GM19239 (cell line): ENCODE measurements at regions not wholly inside any gene's neighbourhood (a gene's known extent, or its start where the extent isn't known, plus 50 kb on each side); places are given as distances from the start of the nearest gene placed in this dataset.
"Not testable (repeated sequence)": the region's sequence is repeated elsewhere in the genome, so short reads cannot be mapped to it uniquely, and the experiment has no call there.

Experiments
- DNase-seq: peaks from one replicate; pipeline ENCODE4 v3.0.0; 2011; ENCODE audit warnings: low spot score; ENCODE audit not compliant: insufficient read length
- FAIRE-seq: peaks from 2 replicates; lab custom pipeline; 2011; peaks lifted over from hg19 to GRCh38; lab: Jason Lieb, UNC

- not testable (repeated sequence) for DNase-seq, FAIRE-seq
These were observed 195.0 kb upstream of the NBEA start for GRCh38 chr13:34747056-34747455.

GRCh38 chr13:34747507-34747906 is 194.6 kb upstream of the NBEA start:
- FAIRE-seq (no peak), DNase-seq (no peak)

- FAIRE-seq (no peak), DNase-seq (no peak)
These were observed 194.0 kb upstream of the NBEA start for GRCh38 chr13:34748073-34748472.

GRCh38 chr13:34748596-34748995 is 193.5 kb upstream of the NBEA start:
- DNase-seq (no peak), FAIRE-seq (no peak)

GRCh38 chr13:34749046-34749445 is 193.0 kb upstream of the NBEA start:
- DNase-seq (no peak), FAIRE-seq (no peak)

DNA sequence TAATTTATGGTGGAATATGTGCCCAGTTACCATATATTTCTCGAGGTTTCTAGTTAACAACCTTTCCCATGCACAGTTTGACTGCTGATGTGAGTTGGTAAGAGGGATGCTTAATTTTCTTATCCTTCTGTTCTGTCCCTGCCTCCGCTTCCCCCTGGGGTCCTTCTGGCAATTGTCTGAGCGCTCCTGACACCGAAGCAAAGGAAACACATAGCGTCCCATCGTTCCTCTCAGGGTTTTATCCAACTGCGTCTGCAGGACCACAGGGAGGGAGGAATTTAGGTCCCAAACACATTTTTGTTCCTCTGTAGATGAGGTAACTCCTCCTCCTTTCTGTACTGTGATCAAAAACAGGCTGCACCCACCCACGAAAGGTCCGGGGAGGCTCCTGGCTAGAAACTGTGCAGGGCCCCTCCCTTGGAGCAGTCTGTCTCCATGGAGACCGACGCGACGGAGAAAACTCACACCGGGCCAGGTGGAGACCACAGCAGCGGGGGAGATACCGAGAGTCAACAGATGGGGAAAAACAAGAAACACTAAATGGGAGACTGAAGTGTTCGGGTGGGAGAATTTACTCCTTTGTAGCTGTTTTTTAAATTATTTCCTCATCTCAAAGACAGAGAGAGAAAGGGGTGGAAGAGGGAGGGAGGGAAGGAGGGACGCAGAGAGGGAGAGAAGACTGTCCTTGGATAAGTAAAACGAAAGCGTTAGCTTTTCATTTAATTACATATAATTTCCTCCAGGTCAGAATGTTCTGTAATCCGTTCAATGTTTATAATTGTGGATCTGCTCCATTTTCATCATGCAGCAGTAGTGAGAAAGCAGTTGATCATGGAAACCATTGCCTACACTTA is 191.8 kb upstream of the NBEA start:
- FAIRE-seq (no peak), DNase-seq (no peak)

- FAIRE-seq (no peak), DNase-seq (no peak)
These were observed 191.0 kb upstream of the NBEA start for GRCh38 chr13:34751044-34751443.

GRCh38 chr13:34751492-34751891 is 190.6 kb upstream of the NBEA start:
- no peak for FAIRE-seq

GRCh38 chr13:34752283-34752960 is 189.6 kb upstream of the NBEA start:
- no peak for FAIRE-seq

More at GRCh38 chr13:34751492-34751891, 190.6 kb upstream of the NBEA start:
- DNase-seq = no peak

DNA sequence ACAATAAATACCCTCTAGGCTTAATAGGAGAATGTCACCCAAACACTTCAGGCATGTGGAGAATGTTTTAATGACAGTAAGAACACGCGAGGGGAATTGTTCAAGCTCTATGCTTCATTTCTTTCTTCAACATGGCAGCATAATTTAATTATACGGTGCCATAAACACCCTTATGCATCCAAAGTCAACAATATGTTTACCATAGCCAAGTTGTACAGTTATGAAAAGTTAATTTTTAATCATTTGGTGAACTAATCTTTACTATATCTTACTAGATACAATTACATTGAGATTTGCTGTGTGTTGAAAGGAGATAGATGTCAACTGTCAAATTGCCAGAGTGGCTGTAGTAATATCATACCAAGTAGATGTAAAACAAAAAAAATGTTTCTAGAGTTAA is 185.9 kb upstream of the NBEA start:
- DNase-seq (no peak), FAIRE-seq (no peak)

More at GRCh38 chr13:34752283-34752960, 189.6 kb upstream of the NBEA start:
- DNase-seq = no peak

DNA sequence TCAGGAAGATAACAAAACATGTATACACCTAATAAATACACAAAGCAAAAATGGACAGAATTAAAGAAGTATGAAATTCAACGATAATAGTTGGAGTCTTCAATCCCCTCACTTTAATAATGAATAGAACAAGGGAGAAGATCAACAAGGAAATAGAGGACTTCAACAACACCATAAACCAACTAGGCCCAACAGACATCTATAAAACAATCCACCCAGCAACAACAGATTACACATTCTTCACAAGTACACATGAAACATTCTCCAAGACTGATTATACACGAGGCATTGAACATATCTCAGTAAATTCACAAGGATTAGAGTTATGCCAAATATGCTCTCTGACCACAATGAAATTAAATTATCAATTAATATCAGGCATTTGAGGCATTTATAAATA is 185.5 kb upstream of the NBEA start:
- FAIRE-seq (no peak), DNase-seq (no peak)

- FAIRE-seq = no peak
These were observed 184.6 kb upstream of the NBEA start for GRCh38 chr13:34757441-34757840.

DNA sequence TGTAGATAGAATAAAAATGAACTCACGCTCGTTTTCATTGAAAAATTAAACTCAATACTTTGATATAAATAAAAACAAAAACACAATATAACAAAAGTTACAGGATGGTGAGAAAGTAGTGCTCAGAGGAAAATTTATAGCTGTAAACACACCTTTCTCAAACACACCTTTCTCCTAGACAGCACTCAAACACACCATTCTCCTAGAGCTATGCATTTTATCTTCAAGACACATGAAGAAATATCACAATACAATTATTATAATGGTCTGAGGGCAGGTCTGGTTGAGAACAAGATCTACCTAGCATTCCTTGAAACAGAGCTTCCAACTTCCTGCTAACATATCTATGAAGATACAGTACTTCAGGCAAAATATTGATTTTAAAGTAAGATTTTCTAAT is 183.4 kb upstream of the NBEA start:
- DNase-seq (no peak), FAIRE-seq (no peak)

More at GRCh38 chr13:34757441-34757840, 184.6 kb upstream of the NBEA start:
- DNase-seq = no peak

DNA sequence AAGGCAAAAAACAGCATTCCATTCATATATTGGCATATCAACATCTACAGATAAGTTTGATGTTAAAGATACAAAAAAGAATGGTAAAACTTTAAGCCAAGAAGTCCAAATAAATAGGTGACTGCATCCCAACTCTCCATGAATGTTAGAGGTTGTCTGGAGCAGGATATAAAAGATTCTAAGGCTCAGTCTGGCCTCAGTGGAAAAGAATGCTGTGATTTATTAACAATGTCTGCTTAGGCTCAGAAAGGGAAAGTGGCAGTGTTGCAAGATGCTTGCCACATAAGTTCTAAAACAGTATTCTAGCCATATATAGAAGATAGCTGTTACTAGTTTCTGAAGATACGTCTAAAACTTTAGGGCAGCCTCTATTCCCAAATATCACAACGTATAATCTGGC is 179.8 kb upstream of the NBEA start:
- DNase-seq (no peak), FAIRE-seq (no peak)

- DNase-seq (no peak), FAIRE-seq (no peak)
These were observed 177.8 kb upstream of the NBEA start for GRCh38 chr13:34764246-34764645.

DNA sequence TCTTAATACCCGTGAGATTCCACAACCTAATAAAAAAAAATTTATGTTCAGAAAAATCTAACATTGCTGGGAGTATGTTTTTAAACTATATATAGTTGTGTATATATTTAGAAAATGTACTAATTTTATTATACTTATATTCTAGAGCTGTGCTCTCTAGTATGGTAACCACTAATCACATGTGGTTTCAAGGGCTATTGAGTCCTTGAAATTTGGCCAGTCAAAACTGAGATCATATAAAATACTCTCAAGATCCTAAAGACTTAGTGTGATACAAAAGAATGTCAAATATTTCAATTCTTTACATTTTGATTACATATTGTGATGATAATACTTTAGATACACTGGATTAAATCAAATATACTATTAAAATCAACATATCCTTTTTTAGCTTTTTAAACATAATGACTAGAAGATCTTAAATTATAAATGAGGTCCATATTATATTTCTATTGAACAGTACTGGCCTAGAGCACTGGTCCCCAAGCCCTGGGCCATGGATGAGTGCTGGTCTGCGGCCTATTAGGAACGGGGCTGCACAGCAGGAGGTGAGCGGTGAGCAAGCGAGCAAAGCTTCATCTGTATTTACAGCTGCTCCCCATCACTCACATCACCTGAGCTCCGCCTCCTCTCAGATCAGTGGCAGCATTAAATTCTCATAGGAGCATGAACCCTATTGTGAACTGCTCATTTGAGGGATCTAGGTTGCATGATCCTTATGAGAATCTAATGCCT is 176.5 kb upstream of the NBEA start:
- DNase-seq (no peak), FAIRE-seq (no peak)

DNA sequence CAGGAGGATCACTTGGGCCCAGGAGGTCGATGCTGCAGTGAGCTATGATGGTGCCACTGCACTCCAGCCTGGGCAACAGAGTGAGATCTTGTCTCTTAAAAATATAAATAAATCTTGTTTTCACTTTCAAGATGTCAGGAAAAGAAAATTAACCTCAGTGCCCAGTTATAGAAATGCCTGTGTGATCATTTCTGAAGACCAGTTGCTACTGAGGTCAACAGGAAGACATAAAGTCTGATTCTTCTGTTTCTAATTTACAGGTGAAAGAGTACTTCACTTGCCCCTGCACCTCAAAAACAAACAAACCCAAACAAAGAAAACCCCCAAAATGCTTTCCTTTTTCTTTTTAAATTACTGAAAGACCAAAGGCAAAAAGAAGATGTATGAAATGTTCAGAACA is 174.3 kb upstream of the NBEA start:
- FAIRE-seq (no peak), DNase-seq (no peak)

- no peak for FAIRE-seq
- DNase-seq = no peak
These were observed 169.9 kb upstream of the NBEA start for GRCh38 chr13:34772206-34772605.

GRCh38 chr13:34772881-34773280 is 169.2 kb upstream of the NBEA start:
- no peak for DNase-seq
- FAIRE-seq = no peak

- FAIRE-seq = no peak
- no peak for DNase-seq
These were observed 165.6 kb upstream of the NBEA start for GRCh38 chr13:34776390-34776981.
